ENCODE measurements at regions not wholly inside any gene's neighbourhood (a gene's known extent, or its start where the extent isn't known, plus 50 kb on each side); places are given as distances from the start of the nearest gene placed in this dataset.

DNA sequence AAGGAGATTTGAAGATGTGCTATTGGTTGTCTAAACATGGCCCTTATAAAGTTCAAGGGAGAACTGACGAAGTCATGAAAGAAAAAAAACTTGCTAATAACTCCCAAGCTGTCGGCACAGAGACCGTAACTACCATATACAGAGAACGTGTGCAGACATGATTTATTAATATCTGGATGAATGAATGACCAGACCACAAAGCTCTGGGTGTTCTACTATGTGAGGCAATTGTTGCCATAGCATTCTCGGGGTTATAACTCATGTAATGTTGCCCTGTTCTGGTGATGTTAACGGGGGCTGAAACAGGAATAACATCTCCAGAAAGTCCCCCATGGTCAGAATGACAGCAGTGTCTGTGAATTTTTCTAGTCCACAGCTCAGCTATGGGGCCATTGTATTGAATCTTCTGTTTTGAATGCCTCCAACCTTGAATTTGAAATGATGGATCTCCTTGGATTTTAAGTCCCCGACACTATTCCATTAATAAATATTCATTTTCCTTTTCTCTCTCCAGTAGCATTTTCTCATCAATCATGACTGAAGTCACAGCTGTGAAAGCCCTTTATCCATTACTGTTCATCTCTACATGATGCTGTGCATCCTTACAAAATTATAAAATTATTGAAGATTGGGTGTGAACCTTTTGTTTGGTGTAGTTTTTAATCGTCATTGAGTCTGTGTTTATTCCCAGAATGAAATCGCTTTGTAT lies 483.4 kb upstream of the KLHL29 start:
- no peak overlapping the region for H3K4me3 ChIP-seq
- TF ChIP-seq, protein P1, sequence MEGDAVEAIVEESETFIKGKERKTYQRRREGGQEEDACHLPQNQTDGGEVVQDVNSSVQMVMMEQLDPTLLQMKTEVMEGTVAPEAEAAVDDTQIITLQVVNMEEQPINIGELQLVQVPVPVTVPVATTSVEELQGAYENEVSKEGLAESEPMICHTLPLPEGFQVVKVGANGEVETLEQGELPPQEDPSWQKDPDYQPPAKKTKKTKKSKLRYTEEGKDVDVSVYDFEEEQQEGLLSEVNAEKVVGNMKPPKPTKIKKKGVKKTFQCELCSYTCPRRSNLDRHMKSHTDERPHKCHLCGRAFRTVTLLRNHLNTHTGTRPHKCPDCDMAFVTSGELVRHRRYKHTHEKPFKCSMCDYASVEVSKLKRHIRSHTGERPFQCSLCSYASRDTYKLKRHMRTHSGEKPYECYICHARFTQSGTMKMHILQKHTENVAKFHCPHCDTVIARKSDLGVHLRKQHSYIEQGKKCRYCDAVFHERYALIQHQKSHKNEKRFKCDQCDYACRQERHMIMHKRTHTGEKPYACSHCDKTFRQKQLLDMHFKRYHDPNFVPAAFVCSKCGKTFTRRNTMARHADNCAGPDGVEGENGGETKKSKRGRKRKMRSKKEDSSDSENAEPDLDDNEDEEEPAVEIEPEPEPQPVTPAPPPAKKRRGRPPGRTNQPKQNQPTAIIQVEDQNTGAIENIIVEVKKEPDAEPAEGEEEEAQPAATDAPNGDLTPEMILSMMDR (IDR thresholded peaks at IDR 0.05), result no peak
- no peaks in the 10 kb centered on the region for H3K9me3 ChIP-seq
- H3K4me1 ChIP-seq, result no peaks in the 10 kb centered on the region
- intact Hi-C loops (cut with DNase I; ENCODE audit: low total_unique reads), result no loop called here
- no peak for DNase-seq
- H3K27ac ChIP-seq, result no peak overlapping the region
- no peaks in the 10 kb centered on the region for H3K27me3 ChIP-seq
- no peaks in the 10 kb centered on the region for H3K36me3 ChIP-seq

DNA sequence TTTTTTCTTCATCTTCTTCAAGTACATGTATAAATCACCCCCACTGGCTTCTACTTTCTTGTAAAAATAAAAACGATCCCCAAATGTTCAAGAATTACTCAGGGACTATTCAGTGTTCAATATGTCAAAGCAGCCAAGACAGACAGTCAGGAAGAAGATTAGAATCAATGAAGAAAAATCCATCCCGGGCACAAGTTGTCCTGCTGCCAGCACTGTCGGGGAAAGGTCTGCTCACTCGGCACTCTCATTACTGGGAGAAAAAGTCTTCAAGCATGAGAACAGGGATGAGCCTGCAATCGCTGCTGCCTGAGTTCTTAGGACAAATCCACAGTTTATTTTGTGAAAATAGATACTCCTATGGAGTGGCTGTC lies 482.8 kb upstream of the KLHL29 start:
- TF ChIP-seq, protein P1 (IDR thresholded peaks at IDR 0.05), result no peak
- Histone ChIP-seq H3K4me3 (no peak overlapping the region), H3K36me3 (no peaks in the 10 kb centered on the region), H3K4me1 (no peaks in the 10 kb centered on the region), H3K27me3 (no peaks in the 10 kb centered on the region), H3K27ac (no peak overlapping the region), H3K9me3 (no peaks in the 10 kb centered on the region)
- intact Hi-C loops (cut with DNase I; ENCODE audit: low total_unique reads), result no loop called here
- DNase-seq, result no peak

- Histone ChIP-seq H3K27ac (no peak overlapping the region), H3K27me3 (no peaks in the 10 kb centered on the region), H3K9me3 (no peaks in the 10 kb centered on the region), H3K36me3 (no peaks in the 10 kb centered on the region), H3K4me3 (no peak overlapping the region), H3K4me1 (no peaks in the 10 kb centered on the region)
- intact Hi-C loops (cut with DNase I; ENCODE audit: low total_unique reads), result no loop called here
- TF ChIP-seq, protein P1 (IDR thresholded peaks at IDR 0.05), result no peak
- no peak for DNase-seq
These were observed 482.3 kb upstream of the KLHL29 start for GRCh38 chr2:22902662-22903165.

DNA sequence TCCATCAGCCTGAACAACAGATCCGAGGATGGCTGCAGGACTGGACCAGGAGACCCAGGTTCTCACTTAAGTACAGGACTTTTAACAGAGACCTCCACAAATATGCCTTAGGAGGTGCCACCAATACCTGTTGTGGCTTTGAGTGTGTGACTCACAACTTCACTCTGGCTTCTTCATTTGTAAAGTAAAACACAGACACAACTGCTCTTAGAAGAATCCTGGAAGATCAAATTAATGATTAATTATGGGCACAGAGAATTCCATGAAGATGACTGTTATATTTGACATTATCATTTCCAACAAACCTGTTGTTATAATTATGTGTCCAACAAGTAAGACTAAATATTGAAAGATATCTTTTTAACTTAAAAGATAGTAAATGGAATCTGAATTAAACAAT lies 481.4 kb upstream of the KLHL29 start:
- H3K9me3 ChIP-seq, result no peaks in the 10 kb centered on the region
- TF ChIP-seq, protein P1 (IDR thresholded peaks at IDR 0.05), result no peak
- no peak overlapping the region for H3K27ac ChIP-seq
- no peak for DNase-seq
- H3K4me3 ChIP-seq, result no peak overlapping the region
- no peaks in the 10 kb centered on the region for H3K27me3 ChIP-seq
- intact Hi-C loops (cut with DNase I; ENCODE audit: low total_unique reads), result no loop called here
- no peaks in the 10 kb centered on the region for H3K4me1 ChIP-seq
- H3K36me3 ChIP-seq, result no peaks in the 10 kb centered on the region

- no peaks in the 10 kb centered on the region for H3K9me3 ChIP-seq
- H3K27me3 ChIP-seq, result no peaks in the 10 kb centered on the region
- DNase-seq, result no peak
- H3K4me3 ChIP-seq, result no peak overlapping the region
- intact Hi-C loops (cut with DNase I; ENCODE audit: low total_unique reads), result no loop called here
- H3K4me1 ChIP-seq, result no peaks in the 10 kb centered on the region
- TF ChIP-seq, protein P1 (IDR thresholded peaks at IDR 0.05), result peak; percentile 8 to 23
- H3K36me3 ChIP-seq, result no peaks in the 10 kb centered on the region
- H3K27ac ChIP-seq, result no peak overlapping the region
These were observed 480.8 kb upstream of the KLHL29 start for GRCh38 chr2:22904126-22904684.
